NCI-H345 (cell line): ENCODE measurements at regions not wholly inside any gene's neighbourhood (a gene's known extent, or its start where the extent isn't known, plus 50 kb on each side); places are given as distances from the start of the nearest gene placed in this dataset.
"Not testable (repeated sequence)": the region's sequence is repeated elsewhere in the genome, so short reads cannot be mapped to it uniquely, and the experiment has no call there.

Experiments used
- DNase-seq: peaks from one replicate; lab custom pipeline; 2025; lab: John Stamatoyannopoulos, UW

GRCh38 chr3:173342679-173343078 is 54.9 kb upstream of the NLGN1 start:
- DNase-seq = no peak

GRCh38 chr3:173340626-173341025 is 56.9 kb upstream of the NLGN1 start:
- DNase-seq = no peak

DNA sequence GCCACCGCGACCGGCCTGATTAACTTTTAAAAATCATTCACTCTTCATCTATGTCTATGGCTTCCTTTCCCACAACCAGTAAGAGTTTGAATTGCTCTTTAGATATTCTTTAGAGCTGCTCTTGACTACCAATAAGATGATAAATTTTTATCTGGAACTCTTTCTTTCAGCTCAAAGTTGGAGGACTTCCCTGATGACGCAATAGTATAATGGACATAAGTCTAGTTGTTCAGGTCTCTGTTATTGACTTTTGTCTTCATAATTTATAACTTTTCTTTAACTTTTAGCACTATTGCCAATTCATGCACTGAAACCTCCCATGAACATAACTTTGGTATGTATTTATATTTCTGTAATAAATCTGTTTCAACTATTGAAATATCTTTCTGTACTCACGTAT is 61.3 kb upstream of the NLGN1 start:
- no peak for DNase-seq

DNA sequence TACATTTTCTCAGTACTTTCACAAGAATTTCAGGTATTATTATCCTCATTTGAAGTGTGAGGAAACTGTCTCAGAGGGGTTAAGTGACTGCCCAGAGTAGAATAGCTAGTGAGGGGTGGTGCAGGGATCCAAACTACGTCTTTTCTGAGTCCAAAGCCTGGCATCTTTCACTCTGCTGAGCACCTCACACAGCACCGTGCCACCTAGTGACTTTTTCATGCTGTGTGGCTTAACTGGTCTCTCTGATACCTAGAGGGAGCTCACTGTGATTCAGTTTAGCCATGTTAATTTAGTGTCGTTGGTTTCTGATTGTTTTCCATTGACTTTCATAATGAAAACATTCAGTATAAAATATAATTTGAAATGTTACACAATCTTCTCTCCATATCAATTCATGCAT is 91.4 kb upstream of the NLGN1 start:
- DNase-seq = no peak

DNA sequence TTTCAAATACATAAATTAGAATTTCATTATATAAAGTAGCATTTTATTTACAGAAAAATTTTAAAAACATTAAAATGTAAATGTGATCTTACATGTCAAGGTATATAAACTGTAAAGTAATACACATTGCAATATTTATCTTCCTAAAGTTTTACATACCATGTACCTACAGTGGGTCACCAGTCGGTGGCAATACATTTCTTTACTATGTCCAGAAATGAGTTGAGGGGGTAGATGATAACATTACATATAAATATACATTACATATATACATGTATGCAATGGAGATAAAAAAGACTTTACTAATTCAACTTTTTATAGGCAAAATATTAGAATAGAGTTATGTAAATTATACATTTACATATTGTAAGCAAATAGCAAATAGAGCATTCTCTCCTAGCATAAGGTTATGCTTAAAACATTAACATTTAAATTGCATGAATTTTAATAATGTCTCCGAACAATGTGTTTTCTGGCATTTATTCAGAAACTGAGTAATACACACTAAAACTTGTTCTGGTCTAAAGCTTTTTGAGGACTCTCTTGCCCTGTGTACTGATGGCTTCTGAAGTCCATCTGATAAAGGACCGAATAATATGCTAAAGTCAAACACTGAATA is 93.3 kb upstream of the NLGN1 start:
- DNase-seq = no peak

- no peak for DNase-seq
Observed at GRCh38 chr3:173301647-173302046, 95.9 kb upstream of the NLGN1 start.

- DNase-seq = no peak
Observed at GRCh38 chr3:173289072-173289471, 108.5 kb upstream of the NLGN1 start.

DNA sequence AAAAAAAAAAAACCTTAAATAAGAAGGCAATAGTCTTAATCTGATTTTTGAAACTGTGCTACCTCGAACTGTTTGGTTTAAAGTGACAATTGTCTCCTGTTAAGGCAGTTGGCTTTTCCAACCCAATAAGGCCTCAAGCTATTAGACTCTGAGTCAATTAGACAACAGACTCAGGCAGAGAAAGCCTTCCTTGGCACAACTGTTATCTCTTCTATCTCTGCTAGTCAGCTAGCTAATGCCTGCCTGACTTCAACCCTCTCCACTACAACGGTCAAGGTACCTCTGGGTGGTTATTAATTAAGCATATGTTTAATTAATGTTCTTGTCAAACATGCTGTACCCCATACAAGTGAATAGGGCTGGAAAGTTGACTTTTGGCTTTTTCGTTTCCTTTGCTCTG is 110.2 kb upstream of the NLGN1 start:
- DNase-seq = no peak

- DNase-seq = not testable (repeated sequence)
Observed at GRCh38 chr3:173286507-173286906, 111.0 kb upstream of the NLGN1 start.

DNA sequence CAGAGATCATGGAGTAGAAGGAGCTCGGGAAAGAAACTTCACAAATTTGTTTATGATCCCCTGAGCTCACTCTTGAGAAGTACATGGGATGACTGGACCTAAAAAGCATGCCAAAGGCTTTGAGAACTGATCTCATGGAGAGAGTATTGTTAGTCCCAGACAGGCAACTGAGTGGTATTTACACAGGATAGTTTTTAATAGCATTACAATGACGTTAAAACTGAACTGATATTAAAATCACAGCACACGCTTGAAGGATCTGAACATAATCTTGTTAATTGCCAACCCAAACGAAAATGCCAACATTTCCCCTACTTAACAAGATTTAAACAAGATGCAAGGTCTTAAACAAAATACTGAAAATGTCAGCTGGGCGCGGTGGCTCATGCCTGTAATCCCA is 113.2 kb upstream of the NLGN1 start:
- DNase-seq = no peak

- no peak for DNase-seq
Observed at GRCh38 chr3:173275740-173276139, 121.8 kb upstream of the NLGN1 start.

DNA sequence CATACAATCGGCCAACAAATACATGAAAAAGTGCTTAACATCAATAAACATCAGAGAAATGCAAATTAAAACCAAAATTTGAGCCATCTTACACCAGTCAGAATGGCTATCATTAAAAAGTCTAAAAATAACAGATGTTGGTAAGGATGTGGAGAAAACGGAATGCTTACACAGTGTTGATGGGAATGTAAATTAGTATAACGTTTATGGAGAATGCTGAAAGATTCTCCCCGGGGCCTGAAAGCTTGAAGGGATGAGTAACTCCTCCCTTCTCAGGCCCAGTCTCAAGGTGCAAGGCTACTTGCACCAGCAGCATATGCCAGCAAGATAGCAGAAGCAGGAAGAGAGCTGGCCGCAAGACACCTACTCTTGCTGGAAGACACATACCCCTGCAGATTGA is 123.7 kb upstream of the NLGN1 start:
- no peak for DNase-seq

DNA sequence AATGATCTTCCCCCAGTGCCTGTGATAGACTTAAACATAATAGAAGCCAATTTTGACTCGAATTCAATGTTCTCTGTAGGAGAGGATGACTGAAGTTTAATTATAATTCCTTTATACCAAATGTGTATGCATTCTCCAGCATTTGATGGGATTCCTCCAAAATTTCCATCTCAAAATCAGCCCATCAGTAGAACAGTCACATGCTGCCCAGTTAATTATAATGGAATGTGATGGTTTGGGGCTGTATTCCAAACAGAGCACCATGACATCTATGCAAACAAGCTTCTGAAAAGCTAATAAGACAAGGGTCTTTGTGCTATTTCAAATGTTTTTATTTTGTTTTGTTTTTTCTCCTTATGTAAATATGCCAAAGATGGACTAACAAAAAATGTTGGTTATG is 127.7 kb upstream of the SPATA16 start:
- DNase-seq = no peak

DNA sequence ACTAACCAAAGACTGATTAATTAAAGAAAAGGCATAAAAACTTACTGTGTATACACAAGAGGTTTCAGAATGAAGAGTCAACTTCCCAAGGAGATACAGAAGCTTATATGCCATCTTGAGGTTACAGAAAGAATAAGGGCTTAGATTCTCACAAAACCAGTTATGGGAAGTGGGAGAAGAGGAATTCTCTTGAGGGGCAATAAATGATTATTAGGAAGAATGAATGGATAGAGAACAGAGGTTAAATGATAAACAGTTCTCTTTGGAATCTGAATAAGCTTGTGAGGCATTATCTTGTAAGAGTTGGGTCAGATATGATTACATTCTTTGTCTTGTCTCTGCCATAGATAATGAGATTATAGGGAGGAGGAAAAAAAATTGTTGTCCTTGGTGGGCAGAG is 126.7 kb upstream of the SPATA16 start:
- no peak for DNase-seq

GRCh38 chr3:173266441-173266840 is 125.4 kb upstream of the SPATA16 start:
- DNase-seq = no peak

DNA sequence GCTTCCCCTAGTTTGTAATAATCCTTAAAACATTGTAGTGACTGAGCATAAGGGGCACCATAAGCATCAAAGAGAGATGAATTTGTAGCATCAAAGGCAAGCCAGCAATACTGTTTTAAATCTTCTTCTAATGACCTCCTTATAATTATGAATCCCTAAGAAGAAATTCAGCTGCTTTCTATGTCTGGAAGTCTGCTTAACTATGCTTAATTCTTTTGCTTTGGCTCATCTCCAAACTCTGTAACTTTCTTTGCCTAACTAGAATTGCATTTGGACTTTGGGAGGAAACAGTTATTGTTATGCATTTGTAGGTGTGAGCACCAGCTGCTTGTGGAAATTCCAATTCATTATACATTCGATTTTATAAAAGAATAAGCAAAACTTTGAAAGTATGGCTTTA is 117.7 kb upstream of the SPATA16 start:
- DNase-seq = no peak

GRCh38 chr3:173257797-173258196 is 116.8 kb upstream of the SPATA16 start:
- no peak for DNase-seq

GRCh38 chr3:173255555-173255954 is 114.5 kb upstream of the SPATA16 start:
- no peak for DNase-seq

- DNase-seq = no peak
Observed at GRCh38 chr3:173253471-173253870, 112.4 kb upstream of the SPATA16 start.

DNA sequence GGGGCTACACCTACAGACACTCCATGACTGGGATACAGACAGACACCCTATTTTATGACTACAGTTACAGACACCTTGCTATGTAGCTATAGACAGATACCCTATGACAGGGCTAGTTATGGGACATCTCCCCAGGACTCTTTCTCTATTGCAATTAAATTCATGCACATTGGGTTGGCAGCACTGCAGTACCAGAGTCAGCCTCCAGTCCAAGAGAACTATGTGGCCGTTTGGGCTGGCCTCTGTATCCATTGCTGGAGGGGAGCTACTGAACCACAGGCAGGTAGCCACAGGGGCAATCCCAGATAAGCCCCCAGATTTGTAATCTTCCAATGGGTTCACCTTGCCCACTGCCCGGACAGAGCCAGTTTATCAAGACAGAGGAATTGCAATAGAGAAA is 108.4 kb upstream of the SPATA16 start:
- no peak for DNase-seq

DNA sequence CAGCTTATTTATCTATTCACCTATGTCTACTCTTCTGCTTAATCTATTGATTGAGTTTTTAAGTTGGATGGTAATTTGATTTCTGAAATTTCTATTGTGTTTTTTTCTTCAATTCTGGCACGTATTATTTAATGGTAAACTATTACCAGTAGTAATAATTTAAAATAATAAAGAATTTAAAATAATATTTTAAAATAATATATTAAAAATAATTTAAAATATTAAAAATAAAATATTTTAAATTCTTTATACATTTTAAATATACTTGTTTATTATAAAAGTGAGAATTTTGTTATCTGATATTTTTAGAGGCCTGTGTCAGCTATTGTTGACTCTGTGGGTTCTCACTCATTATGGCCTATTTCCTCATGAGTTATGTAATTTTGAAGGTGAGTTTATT is 100.7 kb upstream of the SPATA16 start:
- DNase-seq = no peak

- DNase-seq = no peak
Observed at GRCh38 chr3:173238091-173238490, 97.1 kb upstream of the SPATA16 start.

DNA sequence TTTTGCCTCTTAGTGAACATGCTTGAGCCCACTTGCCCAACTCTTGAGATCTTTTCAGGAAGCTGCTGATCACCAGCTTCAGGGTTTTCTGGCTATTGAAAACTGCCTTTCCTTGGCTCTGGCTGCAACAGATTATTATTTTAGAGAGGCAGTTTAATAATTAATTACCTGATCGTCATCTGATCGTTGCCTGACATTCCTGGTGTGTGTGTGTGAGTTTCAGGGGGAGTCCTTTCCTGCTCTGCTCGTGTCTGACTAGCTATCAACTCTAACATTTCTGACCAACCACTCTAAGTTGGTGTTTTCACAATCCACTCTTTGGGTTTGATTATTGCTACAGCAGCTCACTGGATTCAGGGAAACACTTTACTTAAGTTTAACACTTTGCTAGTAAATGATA is 84.3 kb upstream of the SPATA16 start:
- DNase-seq = no peak

- DNase-seq = no peak
Observed at GRCh38 chr3:173221010-173221409, 80.0 kb upstream of the SPATA16 start.

DNA sequence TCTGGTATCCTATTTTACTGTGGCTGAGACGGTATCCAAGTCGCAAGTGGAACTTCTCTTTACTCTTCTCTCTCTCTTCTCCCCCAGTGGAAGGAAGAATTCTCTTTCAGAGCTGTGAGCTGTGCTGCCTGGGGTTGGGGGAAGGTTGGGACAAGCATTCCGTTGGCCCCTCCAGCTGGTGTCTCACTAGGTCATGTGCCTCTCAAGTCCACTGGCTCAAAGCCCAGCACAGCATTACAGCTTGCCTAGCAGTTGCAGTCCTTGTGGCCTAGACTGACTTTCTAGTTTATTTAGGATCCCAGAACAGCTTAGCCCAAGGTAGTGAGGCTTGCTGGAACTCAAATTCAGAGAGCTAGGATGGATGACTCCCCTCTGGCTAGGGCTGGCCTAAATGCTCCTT is 76.1 kb upstream of the SPATA16 start:
- DNase-seq = no peak
